HG03066 (cell line): ENCODE measurements at regions not wholly inside any gene's neighbourhood (a gene's known extent, or its start where the extent isn't known, plus 50 kb on each side); places are given as distances from the start of the nearest gene placed in this dataset.
"Not testable (repeated sequence)": the region's sequence is repeated elsewhere in the genome, so short reads cannot be mapped to it uniquely, and the experiment has no call there.

Experiments used
- ATAC-seq: cut with Tn5 transposase; IDR thresholded peaks from one replicate; pipeline ENCODE4 v1.9.1; 2021; ENCODE audit warnings: low read depth; ENCODE audit not compliant: unreplicated experiment

DNA sequence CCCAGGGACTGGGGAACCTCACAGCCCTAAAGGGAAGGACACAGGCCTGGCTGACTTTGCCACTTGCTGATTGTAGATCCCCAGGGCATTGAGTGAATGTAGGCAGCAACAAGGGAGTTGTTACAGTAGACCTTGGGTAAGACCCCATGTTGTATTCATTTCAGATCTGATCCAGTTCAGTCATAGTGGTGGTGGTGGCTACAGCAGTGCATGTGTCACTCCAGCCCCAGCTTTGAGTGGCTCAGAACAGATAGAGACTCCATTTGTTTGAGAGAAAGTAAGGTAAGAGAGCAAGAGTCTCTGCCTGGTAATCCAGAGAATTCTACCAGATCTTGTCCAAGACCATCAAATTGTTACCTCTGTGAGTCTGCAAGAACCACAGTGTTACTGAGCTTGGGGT lies 278.7 kb upstream of the SATB1 start:
- no peak for ATAC-seq

DNA sequence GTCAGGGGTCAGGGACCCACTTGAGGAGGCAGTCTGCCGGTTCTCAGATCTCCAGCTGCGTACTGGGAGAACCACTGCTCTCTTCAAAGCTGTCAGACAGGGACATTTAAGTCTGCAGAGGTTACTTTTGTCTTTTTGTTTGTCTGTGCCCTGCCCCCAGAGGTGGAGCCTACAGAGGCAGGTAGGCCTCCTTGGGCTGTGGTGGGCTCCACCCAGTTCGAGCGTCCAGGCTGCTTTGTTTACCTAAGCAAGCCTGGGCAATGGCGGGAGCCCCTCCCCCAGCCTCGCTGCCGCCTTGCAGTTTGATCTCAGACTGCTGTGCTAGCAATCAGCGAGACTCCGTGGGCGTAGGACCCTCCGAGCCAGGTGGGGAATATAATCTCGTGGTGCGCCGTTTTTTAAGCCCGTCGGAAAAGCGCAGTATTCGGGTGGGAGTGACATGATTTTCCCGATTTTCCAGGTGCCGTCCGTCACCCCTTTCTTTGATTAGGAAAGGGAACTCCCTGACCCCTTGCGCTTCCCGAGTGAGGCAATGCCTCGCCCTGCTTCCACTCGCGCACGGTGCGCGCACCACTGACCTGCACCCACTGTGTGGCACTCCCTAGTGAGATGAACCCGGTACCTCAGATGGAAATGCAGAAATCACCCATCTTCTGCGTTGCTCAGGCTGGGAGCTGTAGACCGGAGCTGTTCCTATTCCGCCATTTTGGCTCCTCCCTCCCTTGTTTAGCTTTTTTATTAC lies 268.6 kb upstream of the SATB1 start:
- ATAC-seq, result not testable (repeated sequence)

DNA sequence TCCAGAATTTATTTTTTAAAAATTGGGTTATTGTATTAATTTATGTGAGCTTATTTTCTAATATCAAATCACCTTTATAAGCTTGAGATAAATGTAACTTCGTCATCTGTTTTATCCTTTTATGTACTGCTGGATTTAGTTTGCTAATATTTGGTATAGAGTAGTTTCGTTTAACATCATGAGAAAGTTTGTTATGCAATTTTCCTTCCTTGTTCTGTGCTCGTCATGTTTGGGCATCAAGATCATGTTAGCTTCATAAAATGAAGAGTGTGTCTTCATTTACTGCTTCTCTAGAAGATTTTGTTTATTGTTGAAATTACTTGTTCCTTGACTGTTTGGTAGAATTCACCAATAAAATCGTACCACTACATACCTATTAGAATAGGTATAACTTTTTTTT lies 262.1 kb upstream of the SATB1 start:
- ATAC-seq, result no peak

DNA sequence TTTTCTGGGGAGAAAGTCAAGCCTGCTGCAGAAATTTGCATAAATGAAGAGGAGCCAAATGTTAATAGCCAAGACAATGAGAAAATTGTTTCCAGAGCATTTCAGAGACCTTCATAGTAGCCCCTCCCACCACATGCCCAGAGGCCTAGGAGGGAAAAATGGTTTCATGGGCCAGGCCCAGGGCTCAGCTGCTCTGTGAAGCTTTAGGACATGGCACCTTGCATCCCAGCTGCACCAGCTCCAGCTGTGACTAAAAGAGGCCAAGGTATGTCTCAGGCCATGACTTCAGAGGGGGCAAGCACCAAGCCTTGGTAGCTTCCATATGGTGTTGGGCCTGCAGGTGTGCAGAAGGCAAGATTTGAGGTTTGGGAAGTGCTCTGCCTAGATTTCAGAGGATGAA lies 258.8 kb upstream of the SATB1 start:
- ATAC-seq, result no peak

DNA sequence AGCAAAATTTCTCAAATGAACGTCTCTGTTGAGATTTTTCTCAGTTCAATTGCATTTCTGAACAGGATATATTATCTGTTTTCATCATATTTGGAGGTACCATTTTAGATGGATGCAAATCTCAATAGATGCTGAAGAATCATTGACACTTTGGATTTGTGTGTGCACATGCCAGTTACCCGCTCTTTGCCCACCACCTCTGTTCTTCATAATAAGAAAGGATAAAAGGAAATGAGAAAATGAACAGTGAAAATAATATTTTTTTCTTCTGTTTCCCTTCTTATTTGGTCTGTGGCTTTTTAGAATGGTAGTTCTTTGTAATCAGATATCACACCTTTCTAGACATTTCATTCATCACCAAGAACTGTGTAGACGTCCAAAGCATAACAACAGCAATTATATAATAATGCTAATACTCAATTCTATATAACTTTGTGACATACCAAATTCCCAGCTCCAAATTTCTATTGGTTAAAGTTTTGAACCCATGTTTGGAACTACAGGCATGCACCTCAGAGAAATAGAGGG lies 256.7 kb upstream of the SATB1 start:
- ATAC-seq, result no peak

DNA sequence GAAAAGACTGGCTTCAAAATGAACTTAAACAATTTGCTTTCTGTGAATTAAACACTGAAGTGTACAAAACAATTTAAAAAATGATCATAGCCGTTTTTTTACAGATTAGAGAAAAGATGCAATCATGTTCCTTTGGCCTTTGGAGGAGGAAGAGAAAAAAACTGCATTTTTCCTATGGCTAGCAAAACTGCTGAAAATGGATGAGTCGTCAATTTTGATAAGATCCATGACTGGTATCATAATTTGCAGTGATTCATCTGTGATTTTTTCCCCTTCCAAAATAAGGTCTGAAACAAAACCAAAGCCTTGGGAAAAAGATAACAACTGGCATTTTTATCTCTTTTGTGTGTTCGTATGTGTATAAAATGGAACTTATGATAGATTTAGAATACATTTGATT lies 255.6 kb upstream of the SATB1 start:
- no peak for ATAC-seq

DNA sequence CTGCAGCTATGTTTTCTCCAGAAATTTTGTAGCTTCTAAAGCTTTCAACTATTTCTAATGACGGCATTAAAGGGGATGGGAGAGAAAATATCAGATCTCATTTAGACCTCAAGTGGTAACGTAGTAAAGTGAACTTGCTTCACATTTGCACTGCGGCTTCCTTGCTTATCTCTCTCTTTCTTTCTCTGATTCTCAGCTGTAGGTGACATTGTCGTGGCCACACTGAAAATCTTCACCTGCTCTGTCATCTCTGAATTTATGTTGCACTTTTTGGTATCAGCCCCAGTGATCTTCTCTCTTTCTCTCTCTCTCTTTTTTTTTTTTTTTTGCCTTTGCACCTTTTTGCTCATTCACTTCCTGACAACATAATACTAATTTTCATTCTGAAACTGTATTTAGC lies 254.1 kb upstream of the SATB1 start:
- ATAC-seq, result no peak

DNA sequence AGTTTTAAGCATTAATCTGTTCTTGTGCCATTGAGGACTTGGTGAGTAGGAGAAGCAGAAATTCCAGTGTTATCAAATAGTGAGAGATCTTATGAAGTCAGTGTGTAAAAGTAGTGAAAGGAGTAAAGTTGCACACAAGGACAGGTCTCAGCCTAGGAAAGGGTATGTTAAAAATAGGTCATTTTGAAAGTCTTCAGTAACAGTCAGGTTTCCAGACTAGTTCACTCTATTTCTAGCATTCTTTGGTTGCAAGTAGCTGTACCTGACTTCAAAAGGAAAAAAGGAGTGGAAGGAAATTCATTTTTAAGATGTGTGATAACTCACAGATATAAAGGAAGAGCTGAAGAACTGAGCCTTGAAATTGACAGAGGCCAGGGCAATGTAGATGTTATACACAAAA lies 250.1 kb upstream of the SATB1 start:
- ATAC-seq, result no peak

DNA sequence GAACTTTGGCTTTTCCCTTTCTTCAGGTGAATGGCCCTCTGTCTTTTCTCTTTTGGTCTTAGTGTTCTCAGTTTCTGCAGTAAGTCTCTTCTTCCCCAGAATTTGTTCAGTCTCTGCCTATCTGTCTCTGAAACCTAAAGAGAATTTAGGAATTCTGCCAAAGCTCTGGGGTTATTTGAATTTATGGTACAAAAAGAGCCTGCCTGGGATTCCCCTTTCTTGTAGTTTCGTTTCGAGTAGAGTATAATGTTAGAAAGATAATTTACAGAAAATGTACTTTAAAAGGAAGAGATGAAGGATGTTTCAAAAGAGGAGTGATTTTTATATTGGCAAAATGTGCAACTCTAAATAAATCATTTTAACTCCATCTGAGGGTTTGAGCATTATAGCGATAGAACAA lies 247.4 kb upstream of the SATB1 start:
- ATAC-seq, result no peak

DNA sequence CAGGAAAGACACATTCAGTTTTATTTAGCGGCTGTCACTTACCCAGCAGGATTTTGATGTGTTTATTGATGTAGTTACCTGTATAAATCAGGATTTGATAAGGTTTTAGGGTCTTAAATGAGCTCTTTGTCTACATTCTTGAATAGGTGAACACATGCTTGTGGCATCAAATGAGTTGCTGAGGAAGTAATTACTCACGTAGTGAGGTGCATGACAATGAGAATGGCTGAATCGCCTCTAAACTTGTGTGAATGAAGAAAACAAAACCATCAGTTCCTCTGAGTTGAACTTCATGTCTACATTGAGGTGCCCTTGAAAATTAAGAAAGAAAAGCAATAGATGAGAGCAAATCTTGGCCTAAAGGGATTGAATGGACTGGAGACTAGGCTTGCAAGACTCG lies 245.6 kb upstream of the SATB1 start:
- no peak for ATAC-seq

DNA sequence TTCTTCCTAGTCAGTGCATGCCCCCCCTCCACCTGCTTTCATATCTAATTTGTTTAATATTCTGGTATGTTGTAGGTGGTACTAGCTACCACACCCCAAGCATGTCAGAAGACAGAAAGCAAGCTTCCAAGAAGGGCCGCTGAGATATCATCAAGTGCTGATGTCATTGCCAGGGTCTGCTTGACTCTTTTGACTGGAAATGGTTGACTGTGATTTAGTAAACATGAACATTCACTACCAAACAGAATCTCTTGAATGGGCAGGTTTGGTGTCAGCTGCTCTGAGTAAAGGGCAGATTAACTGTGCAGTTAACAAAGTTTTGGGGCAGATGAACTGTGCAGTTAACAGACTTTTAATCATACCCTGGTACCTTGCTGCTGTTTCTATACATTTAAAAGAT lies 244.2 kb upstream of the SATB1 start:
- ATAC-seq, result no peak

DNA sequence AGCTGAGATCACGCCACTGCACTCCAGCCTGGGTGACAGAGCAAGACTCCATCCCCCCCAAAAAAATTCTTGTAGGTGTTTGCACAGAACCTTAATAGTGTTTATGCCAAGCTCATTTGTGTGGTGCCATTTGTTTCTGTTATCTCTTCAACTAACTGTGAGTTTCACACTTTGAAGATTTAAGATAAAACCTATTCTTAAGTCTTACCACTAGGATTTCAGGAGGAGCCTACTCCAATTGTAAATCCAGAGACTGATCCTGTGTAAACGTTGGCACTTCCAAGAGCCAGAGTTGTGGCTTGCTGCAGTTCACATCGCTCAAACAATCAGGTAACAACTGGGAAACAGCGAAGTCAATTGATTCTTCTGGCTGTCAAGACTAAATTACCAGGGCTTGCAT lies 242.4 kb upstream of the SATB1 start:
- no peak for ATAC-seq

DNA sequence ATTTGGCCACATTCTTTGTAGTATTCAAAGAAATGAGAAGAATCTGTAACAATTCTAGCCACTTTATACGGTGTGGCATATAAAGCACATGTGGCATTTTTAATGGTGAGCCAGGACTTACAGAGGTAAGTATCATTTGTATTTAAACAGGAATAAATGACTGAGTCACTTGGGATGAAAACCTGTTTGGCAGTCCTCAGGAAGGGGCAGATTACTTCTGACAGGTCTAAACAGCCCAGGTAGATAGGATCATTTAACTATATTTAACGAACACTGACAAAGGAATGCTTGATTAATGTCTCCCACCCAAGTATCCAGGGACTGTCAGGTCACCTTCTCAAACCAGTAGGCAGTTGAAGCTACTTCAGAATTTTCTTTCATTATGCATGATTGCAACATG lies 241.5 kb upstream of the SATB1 start:
- ATAC-seq, result no peak

DNA sequence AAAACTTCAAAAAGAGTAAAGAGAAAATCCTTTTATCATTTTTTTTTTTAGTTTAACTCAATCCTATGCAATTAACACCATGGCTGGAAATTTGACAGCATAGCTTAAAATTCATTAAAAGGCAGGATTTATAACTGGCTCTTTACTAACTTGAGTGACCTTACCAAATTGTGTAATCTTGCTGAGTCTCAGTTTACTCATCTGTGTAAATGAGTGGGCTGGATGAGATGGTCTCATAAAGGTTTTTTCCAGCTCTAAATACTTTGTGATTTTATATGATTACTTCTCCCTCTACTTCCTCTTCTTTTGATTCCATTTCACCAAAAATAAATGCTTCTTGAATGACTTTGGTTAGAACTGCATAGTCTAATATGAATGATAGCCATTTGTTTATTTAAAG lies 234.9 kb upstream of the SATB1 start:
- no peak for ATAC-seq

DNA sequence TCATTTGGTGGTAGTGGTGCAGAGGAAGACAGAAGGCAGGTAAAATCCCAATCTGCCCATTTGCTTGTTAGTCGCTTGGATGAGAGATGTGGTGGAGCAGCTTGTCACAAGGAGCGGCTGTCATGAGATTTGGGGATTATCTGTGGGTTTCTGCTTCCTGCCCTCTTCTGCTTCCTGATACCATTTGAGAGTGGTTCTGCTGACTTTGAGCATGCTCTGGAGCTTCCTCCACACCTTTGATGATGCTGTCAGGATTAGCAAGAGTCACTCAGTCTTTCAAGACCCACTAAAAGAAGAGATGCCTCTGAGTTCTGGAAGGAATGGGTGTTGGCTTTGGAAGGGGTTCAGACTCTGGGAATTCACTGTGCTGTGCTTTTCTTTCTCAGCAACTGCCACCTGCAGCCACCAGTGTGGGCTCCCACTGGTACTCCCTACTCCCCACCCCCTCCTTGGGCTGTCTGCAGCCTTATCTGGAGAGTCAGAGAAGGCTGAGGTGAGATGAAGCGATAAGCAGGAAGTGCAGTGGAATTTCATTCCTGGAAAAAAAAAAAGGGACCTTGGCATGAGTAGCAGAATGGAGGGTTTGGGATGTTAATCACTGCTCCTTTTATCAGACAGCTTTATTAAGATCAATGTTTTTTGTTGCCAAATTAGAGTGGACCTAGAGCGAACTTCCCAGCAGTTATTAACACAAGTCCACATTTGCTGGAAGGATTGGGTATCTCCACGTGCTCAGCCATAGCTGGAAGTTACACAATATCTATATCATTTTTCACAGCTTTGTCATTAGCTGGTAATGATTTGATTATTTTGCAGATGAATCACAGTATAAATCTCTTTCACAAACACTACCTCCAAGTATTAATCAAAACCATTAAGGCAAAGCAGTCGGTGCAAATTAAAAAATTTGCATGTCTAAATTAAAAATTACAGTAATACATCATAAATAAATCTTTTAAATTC lies 233.0 kb upstream of the SATB1 start:
- no peak for ATAC-seq

DNA sequence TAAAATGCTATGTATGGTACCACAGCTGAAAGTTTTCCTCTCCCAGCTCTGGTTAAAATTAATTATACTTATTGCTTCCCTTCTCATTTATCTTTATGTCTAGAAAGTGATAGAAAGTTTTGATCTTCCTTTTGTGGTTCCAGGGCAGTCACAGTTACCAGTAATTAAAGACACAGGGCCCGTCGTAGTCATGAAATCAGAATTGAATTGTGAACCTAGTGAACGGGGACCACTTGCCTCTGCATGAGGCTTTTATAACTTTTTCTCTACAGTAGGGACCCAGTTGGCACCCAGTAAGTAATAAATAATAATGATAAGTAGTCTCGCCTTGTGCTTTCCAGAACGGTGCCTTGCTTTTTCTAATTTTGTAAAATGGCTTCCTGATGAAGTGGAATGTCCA lies 231.7 kb upstream of the SATB1 start:
- ATAC-seq, result no peak

DNA sequence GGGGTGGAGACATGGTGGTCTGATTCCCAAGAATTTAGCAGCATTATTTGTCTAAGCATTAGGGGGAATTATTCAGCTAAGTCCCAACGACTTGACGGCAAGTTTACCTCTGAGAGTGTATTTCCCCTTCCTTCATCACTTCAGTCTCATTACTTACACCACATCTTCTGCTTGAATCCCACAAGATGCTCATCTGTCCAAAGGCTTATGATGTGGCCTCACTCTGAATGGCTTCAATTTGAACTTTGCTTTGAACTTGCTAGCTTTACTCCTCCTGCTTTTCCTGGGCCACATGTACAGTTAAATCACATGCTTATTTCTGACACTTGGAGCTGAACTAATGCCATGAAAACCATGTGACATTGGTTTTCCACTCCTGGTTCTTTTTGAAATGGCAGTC lies 231.3 kb upstream of the SATB1 start:
- ATAC-seq, result no peak

DNA sequence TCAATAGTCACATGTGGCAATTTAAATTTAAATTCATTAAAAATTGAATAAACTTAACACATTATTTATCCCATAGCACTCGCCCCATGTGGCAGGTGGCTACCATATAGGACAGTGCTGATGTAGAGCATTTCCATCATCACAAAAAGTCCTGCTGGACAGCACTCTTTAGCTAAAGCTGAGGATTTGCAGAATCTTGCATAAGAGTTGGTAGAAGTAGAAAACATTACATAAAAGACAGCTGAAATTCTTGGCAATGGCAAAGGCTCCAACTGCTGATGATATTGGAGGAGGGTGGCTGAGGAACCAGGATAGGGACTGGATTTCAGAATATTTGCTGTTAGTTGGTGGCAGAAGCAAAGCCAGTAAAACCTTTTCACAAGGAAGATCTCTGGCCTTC lies 230.7 kb upstream of the SATB1 start:
- ATAC-seq, result no peak

DNA sequence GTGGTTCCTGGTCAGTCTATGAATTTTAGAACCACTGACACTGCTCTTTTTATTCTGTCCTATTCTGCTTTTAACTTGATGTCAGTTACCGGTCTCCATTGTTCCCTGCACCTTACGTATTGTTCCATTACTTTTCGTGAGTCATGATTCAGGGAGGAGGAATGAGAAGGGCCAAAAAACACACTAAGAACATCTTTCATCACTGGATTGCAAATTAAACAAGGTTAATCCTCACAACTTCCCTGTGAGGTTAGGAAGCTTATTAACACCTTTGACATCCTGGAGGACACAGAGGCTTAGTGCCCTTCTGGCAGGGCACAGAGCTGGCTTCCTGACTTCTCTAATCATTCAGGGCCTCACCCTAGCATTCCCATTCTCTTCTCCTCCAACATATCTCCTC lies 227.6 kb upstream of the SATB1 start:
- no peak for ATAC-seq

DNA sequence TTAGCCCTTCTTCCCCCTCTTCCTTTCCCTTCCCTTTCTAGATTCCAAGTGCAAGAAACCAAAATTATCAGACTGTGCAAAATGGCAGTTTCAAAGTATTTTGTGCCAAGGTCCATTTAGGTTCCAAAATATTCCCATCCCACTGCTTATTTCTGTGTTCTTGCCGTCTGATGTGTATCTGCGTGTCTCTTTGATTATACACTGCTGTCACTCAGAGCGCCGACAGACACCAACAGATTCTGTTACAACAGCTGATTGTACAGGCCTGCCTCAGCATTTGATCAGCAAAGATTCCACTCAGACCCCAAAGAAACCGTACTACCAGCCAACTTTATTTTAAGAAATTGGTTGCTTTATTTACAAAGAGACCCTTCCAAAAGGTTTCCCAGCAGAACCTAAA lies 225.6 kb upstream of the SATB1 start:
- ATAC-seq, result no peak

DNA sequence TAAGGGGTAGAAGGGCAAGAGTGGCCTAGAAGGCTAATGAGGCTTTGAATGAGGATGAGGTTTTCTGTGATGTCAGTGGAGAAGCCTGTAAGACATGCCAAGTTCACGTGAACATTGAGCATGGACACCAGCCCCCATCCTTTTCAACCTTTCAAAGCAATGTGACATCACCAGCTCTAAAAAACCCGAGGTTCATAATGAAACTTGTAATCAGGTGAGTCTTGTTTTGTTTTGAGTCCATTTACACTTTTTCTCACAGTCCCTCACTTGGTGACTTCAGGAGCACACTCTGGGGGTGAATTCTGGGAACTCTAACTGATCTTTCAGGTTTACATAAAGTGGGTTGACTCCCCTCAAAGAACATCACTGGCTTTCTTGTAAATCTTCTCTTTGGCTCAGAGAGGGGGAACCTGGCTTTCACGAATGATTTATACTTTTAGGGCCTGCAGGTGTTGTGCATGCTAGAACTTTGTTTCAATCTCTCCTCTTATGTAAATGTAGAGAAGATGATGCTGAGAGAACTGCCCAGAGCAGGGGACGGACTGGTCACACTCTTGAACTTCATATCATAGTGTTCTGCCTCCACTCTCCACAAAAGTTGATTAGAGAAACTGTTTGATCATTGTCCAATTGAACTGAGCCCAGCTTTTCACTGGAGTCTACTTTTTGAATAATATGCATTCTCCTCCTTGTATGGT lies 224.7 kb upstream of the SATB1 start:
- ATAC-seq, result peak; percentile 67
